Endodermal cell (in vitro differentiated cells): ENCODE measurements at regions not wholly inside any gene's neighbourhood (a gene's known extent, or its start where the extent isn't known, plus 50 kb on each side); places are given as distances from the start of the nearest gene placed in this dataset.

Source experiments
- DNase-seq: peaks from one replicate; pipeline ENCODE4 v3.0.0-alpha.2; 2017
- H3K27ac ChIP-seq: 2 replicates; pipeline ENCODE4 v1.5.1; 2013; ENCODE audit warnings: mild to moderate bottlenecking, low read depth, low read length, moderate library complexity
- H3K27me3 ChIP-seq: 2 replicates; pipeline ENCODE4 v1.6.1; 2013; ENCODE audit warnings: mild to moderate bottlenecking, low read length, moderate library complexity; ENCODE audit not compliant: insufficient read depth, control insufficient read depth, poor library complexity, severe bottlenecking
- H3K36me3 ChIP-seq: 2 replicates; pipeline ENCODE4 v1.7.0; 2013; ENCODE audit warnings: mild to moderate bottlenecking, low read length, moderate library complexity; ENCODE audit not compliant: control insufficient read depth, insufficient read depth
- H3K4me1 ChIP-seq: one replicate; pipeline ENCODE4 v1.7.0; 2013; ENCODE audit warnings: low read length; ENCODE audit not compliant: control insufficient read depth, insufficient read depth
- H3K4me3 ChIP-seq: 2 replicates; pipeline ENCODE4 v1.5.1; 2013; ENCODE audit warnings: mild to moderate bottlenecking, low read length, moderate library complexity
- H3K9ac ChIP-seq: 2 replicates; pipeline ENCODE4 v1.6.1; 2013; ENCODE audit warnings: mild to moderate bottlenecking, low read length, moderate library complexity; ENCODE audit not compliant: poor library complexity, severe bottlenecking; ENCODE audit errors: extremely low read depth
- H3K9me3 ChIP-seq: 2 replicates; pipeline ENCODE4 v1.6.1; 2013; ENCODE audit warnings: mild to moderate bottlenecking, low read length, moderate library complexity; ENCODE audit not compliant: control insufficient read depth
- H3K27ac Mint-ChIP-seq: 2 replicates; pipeline ENCODE4 v1.8.0; 2020; ENCODE audit warnings: mixed read lengths
- H3K27me3 Mint-ChIP-seq: 2 replicates; pipeline ENCODE4 v1.8.0; 2021; ENCODE audit warnings: mild to moderate bottlenecking, mixed read lengths; ENCODE audit not compliant: insufficient read depth
- H3K36me3 Mint-ChIP-seq: 2 replicates; pipeline ENCODE4 v1.8.0; 2020; ENCODE audit warnings: low read depth, mixed read lengths
- H3K4me1 Mint-ChIP-seq: 2 replicates; pipeline ENCODE4 v1.8.0; 2020; ENCODE audit warnings: mixed read lengths
- H3K4me3 Mint-ChIP-seq: 2 replicates; pipeline ENCODE4 v1.8.0; 2020; ENCODE audit warnings: mild to moderate bottlenecking, moderate library complexity, mixed read lengths
- H3K9me3 Mint-ChIP-seq: 2 replicates; pipeline ENCODE4 v1.8.0; 2020; ENCODE audit warnings: mild to moderate bottlenecking, mixed read lengths
- CTCF ChIP-seq: fragments of 200-600 bp; sonication (generic); conservative IDR thresholded peaks from 2 replicates; pipeline ENCODE4 v1.5.0; 2021; ENCODE audit warnings: antibody characterized with exemption, mild to moderate bottlenecking
- WGBS, 2 experiments: methylation state at CpG; one replicate each; pipeline versions ENCODE4 v1.1.5 to v1.1.7; 2013; ENCODE audit warnings: missing lambda C conversion rate in 2 of 2, mixed read lengths in 1 of 2; ENCODE audit not compliant: insufficient coverage in 1 of 2, insufficient read length in 1 of 2; 5-methylcytosine and 5-hydroxymethylcytosine counted together

- no peaks in the 10 kb centered on the region for H3K4me1 ChIP-seq
- no peaks in the 10 kb centered on the region for H3K9me3 ChIP-seq
- peaks cover 27% of the 10 kb centered on the region for H3K27me3 ChIP-seq
- Mint-ChIP-seq H3K4me1 (no peaks in the 10 kb centered on the region), H3K4me3 (no peak overlapping the region), H3K27me3 (peaks cover 25% of the 10 kb centered on the region), H3K9me3 (no peaks in the 10 kb centered on the region), H3K27ac (no peak overlapping the region), H3K36me3 (no peaks in the 10 kb centered on the region)
- no peak overlapping the region for H3K4me3 ChIP-seq
- WGBS, 2 experiments, result 91% methylated on average over 3 of the region's 3 CpGs; no CpG with 5 or more reads in 1 of the 2 experiments
- no peak overlapping the region for H3K9ac ChIP-seq
- no peaks in the 10 kb centered on the region for H3K36me3 ChIP-seq
- DNase-seq, result no peak
- TF ChIP-seq CTCF, result no peak
- H3K27ac ChIP-seq, result no peak overlapping the region
These were observed 310.6 kb downstream of the MAP2K6 start for GRCh38 chr17:69725146-69725545.

GRCh38 chr17:69728816-69729215 is 314.3 kb downstream of the MAP2K6 start:
- no peak overlapping the region for H3K27ac ChIP-seq
- H3K27me3 ChIP-seq, result no peaks in the 10 kb centered on the region
- no peaks in the 10 kb centered on the region for H3K4me1 ChIP-seq
- no peak for DNase-seq
- no peaks in the 10 kb centered on the region for H3K36me3 Mint-ChIP-seq
- H3K9me3 Mint-ChIP-seq, result no peaks in the 10 kb centered on the region
- no peak overlapping the region for H3K4me3 ChIP-seq
- no peaks in the 10 kb centered on the region for H3K36me3 ChIP-seq
- no peak overlapping the region for H3K4me3 Mint-ChIP-seq
- no peaks in the 10 kb centered on the region for H3K9me3 ChIP-seq
- no peak for TF ChIP-seq CTCF
- no peak overlapping the region for H3K9ac ChIP-seq
- no peaks in the 10 kb centered on the region for H3K4me1 Mint-ChIP-seq
- H3K27ac Mint-ChIP-seq, result no peak overlapping the region
- WGBS, 2 experiments, result 83% methylated on average over 1 of the region's 2 CpGs; no CpG with 5 or more reads in 1 of the 2 experiments
- no peaks in the 10 kb centered on the region for H3K27me3 Mint-ChIP-seq

DNA sequence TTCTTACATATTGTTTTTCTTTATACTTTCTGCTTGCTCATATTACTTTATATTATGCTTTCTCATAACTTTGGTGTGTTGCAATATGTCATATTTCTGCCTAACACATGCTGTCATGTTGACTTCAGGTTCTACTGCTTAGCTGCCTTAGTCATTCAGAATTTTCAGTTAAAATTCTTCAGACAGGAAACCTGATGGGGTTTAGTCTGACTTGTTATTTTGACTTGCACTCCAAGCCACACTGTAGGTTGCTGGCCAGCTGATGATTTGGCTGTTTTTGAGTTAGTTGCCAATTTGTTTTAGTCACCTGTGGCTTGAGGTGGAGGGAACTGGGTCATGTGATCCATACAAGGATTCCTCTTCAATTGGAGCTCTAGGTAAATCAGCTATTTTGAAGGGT is 315.4 kb downstream of the MAP2K6 start:
- no peaks in the 10 kb centered on the region for H3K9me3 ChIP-seq
- H3K36me3 Mint-ChIP-seq, result no peaks in the 10 kb centered on the region
- H3K4me1 ChIP-seq, result no peaks in the 10 kb centered on the region
- DNase-seq, result no peak
- H3K27ac Mint-ChIP-seq, result no peak overlapping the region
- H3K4me1 Mint-ChIP-seq, result no peaks in the 10 kb centered on the region
- H3K27me3 ChIP-seq, result no peaks in the 10 kb centered on the region
- H3K4me3 Mint-ChIP-seq, result no peak overlapping the region
- no peak overlapping the region for H3K4me3 ChIP-seq
- no peak overlapping the region for H3K9ac ChIP-seq
- H3K9me3 Mint-ChIP-seq, result no peaks in the 10 kb centered on the region
- TF ChIP-seq CTCF, result no peak
- H3K36me3 ChIP-seq, result no peaks in the 10 kb centered on the region
- no peaks in the 10 kb centered on the region for H3K27me3 Mint-ChIP-seq
- H3K27ac ChIP-seq, result no peak overlapping the region
